SJCRH30 (cell line): ENCODE measurements at regions not wholly inside any gene's neighbourhood (a gene's known extent, or its start where the extent isn't known, plus 50 kb on each side); places are given as distances from the start of the nearest gene placed in this dataset.
"Not testable (repeated sequence)": the region's sequence is repeated elsewhere in the genome, so short reads cannot be mapped to it uniquely, and the experiment has no call there.

ENCODE experiments used
- DNase-seq, 2 experiments: peaks; one replicate each; pipeline ENCODE4 v3.0.0-alpha.2; 2015 to 2020
- H3K27ac ChIP-seq: fragments of 250-450 bp; sonication (Bioruptor Pico); 2 replicates; pipeline ENCODE4 v1.5.1; 2020; ENCODE audit warnings: mild to moderate bottlenecking, moderate library complexity
- H3K27me3 ChIP-seq: fragments of 250-450 bp; sonication (Bioruptor Pico); 2 replicates; pipeline ENCODE4 v1.5.1; 2020; ENCODE audit warnings: mild to moderate bottlenecking, moderate library complexity
- H3K36me3 ChIP-seq: fragments of 250-450 bp; sonication (Bioruptor Pico); 2 replicates; pipeline ENCODE4 v1.5.1; 2020; ENCODE audit warnings: mild to moderate bottlenecking, moderate library complexity
- H3K4me1 ChIP-seq: fragments of 250-450 bp; sonication (Bioruptor Pico); 2 replicates; pipeline ENCODE4 v1.5.1; 2020; ENCODE audit warnings: mild to moderate bottlenecking, moderate library complexity
- H3K4me3 ChIP-seq: fragments of 250-450 bp; sonication (Bioruptor Pico); 2 replicates; pipeline ENCODE4 v1.5.1; 2020; ENCODE audit warnings: mild to moderate bottlenecking, moderate library complexity
- H3K9me3 ChIP-seq: fragments of 250-450 bp; sonication (Bioruptor Pico); replicated peaks from 2 replicates; pipeline ENCODE4 v1.5.1; 2020; ENCODE audit warnings: mild to moderate bottlenecking, moderate library complexity

DNA sequence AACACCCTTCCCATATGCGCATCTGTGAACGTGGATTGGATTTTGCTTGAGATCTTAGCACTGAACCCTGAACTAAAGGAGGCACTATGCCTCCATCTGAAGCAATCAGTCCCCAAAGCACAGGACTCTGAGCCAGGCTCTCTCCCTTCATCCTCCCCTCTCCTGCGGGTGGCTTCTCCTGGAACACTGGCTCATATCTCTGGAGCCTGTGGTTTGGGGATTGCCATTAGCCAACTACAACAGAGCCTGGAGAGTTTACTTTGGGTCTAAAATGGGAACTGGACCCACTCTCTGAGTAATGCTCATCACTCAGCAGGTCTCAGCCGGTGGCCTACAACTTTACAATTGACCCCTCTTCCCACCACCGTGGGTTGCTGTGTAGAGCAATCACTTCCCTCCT, 190.8 kb upstream of the HES1 start:
- H3K4me1 ChIP-seq: no peaks in the 10 kb centered on the region
- H3K27me3 ChIP-seq: no peaks in the 10 kb centered on the region
- DNase-seq: no peak
- H3K9me3 ChIP-seq: no peaks in the 10 kb centered on the region
- H3K4me3 ChIP-seq: no peak overlapping the region
- H3K36me3 ChIP-seq: no peaks in the 10 kb centered on the region
- no peak overlapping the region for H3K27ac ChIP-seq

DNA sequence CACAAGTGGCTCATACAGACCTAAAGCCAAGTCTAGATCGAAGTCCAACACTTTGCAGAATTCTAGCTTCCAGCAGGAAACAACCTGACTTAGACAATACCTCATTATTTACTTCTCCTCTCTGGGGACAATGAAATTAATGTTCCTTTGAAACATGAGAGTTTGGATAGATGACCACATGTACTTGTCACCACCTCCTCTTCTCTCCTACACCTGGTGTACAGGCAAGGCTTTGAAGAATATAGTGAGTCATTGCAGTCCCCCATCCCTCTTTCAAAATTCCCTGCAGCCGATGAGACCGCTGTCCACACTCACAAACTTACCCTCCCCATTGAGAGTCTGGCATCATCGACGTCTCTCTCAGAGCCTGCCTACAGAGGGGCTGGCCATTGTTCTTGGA, 189.0 kb upstream of the HES1 start:
- no peaks in the 10 kb centered on the region for H3K27me3 ChIP-seq
- peak in 1 of 2 experiments; percentile 22 for DNase-seq
- H3K4me1 ChIP-seq: no peaks in the 10 kb centered on the region
- H3K36me3 ChIP-seq: no peaks in the 10 kb centered on the region
- H3K27ac ChIP-seq: no peak overlapping the region
- H3K4me3 ChIP-seq: no peak overlapping the region
- no peaks in the 10 kb centered on the region for H3K9me3 ChIP-seq

DNA sequence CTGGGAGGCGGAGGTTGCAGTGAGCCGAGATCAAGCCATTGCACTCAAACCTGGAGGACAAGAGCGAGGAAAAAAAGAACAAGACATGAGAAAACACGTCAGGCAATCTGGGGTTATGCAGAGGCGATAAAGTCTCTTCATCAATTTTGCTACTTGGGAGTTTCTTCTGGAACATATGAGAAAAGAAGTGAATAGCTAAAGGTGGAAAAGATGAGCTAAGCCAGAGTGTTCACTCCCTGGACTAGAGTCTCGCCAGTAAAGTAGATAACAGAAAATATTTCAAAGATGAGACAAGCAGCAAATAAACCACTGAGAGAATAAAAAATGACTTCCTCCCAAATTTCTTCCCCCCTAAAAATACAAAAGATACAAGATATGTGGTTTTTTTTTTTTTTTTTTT, 188.4 kb upstream of the HES1 start:
- Histone ChIP-seq H3K9me3 (no peaks in the 10 kb centered on the region), H3K36me3 (no peaks in the 10 kb centered on the region), H3K4me1 (no peaks in the 10 kb centered on the region), H3K4me3 (no peak overlapping the region), H3K27ac (no peak overlapping the region), H3K27me3 (peaks cover 2% of the 10 kb centered on the region; the same call in 1 of the 2 replicates)
- DNase-seq: no peak

DNA sequence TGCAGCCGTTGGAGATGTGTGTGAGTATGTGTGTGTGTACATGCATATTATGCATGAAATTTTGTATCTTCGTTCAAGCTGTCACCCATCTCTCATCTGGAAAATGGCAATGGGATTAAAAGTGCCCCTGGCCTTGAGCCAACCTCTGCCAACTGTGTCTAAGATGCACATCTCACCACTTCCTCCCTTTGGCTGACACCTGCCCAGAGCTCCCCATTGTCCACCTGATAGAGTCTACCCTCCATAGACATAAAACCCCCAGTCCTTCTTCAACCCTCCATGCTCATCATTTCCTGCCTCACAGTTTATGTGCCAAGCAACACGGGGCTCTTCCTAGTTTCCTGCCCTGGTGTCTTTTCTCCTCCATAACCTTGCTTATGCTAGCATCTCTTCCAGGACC, 187.5 kb upstream of the HES1 start:
- Histone ChIP-seq H3K9me3 (0 out of 2 replicates have a peak, but pooled peaks cover 5% of the 10 kb centered on the region), H3K4me1 (no peaks in the 10 kb centered on the region), H3K36me3 (no peaks in the 10 kb centered on the region), H3K4me3 (no peak overlapping the region), H3K27me3 (peaks cover 4% of the 10 kb centered on the region; the same call in 1 of the 2 replicates), H3K27ac (no peak overlapping the region)
- DNase-seq: no peak

DNA sequence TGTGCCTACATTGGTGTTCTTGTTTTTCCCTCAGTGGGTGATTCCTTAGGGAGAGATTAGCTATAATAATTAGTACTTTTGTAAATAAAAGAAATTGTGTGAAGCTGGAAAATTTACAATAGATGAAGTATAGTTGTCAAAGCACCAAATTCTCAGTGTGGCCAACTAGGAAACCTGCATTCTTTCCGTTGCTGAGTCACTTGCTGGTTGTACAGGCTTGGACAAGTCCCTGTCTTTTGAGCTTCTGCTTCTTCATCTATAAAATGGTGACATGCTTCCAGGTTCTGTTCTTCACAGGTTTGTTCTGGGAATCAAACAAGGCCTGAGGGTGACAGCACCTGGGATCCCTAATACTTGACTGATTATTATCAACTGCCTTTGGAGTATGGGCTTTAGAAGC, 184.1 kb upstream of the HES1 start:
- no peak overlapping the region for H3K27ac ChIP-seq
- H3K27me3 ChIP-seq: peaks cover 4% of the 10 kb centered on the region; the same call in 1 of the 2 replicates
- DNase-seq: no peak
- 0 out of 2 replicates have a peak, but pooled peaks cover 5% of the 10 kb centered on the region for H3K9me3 ChIP-seq
- no peak overlapping the region for H3K4me3 ChIP-seq
- no peaks in the 10 kb centered on the region for H3K4me1 ChIP-seq
- no peaks in the 10 kb centered on the region for H3K36me3 ChIP-seq

GRCh38 chr3:193954752-193955151, 181.2 kb upstream of the HES1 start:
- H3K9me3 ChIP-seq: 0 out of 2 replicates have a peak, but pooled peaks cover 5% of the 10 kb centered on the region
- H3K27me3 ChIP-seq: peaks cover 4% of the 10 kb centered on the region; the same call in 1 of the 2 replicates
- H3K4me3 ChIP-seq: no peak overlapping the region
- no peak overlapping the region for H3K27ac ChIP-seq
- no peaks in the 10 kb centered on the region for H3K4me1 ChIP-seq
- DNase-seq: no peak
- no peaks in the 10 kb centered on the region for H3K36me3 ChIP-seq

GRCh38 chr3:193955719-193956118, 180.2 kb upstream of the HES1 start:
- no peaks in the 10 kb centered on the region for H3K36me3 ChIP-seq
- no peak for DNase-seq
- 0 out of 2 replicates have a peak, but pooled peaks cover 5% of the 10 kb centered on the region for H3K9me3 ChIP-seq
- H3K27me3 ChIP-seq: peaks cover 4% of the 10 kb centered on the region; the same call in 1 of the 2 replicates
- no peak overlapping the region for H3K4me3 ChIP-seq
- no peak overlapping the region for H3K27ac ChIP-seq
- H3K4me1 ChIP-seq: no peaks in the 10 kb centered on the region

DNA sequence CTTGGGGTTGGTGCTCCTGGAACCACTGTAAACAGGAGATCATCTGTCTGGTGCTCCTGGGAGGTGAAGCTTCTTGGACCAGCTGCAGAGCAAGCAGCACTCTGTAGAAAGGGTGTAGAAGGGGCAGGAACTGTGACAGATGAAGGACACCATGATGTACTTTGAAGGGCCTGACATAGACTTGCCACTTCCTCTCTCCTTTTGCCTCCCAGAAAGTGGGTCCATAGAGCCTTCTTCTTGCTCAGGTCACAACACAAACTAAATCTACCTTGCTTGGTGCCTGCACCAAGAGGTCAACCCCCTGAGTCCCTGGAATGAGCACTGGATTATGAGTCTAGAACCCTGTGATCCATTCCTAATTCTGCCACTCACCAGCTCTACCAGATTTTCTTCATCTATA, 176.1 kb upstream of the HES1 start:
- Histone ChIP-seq H3K27me3 (no peaks in the 10 kb centered on the region), H3K4me3 (no peak overlapping the region), H3K27ac (no peak overlapping the region), H3K4me1 (no peaks in the 10 kb centered on the region), H3K36me3 (no peaks in the 10 kb centered on the region), H3K9me3 (no peaks in the 10 kb centered on the region)
- DNase-seq: no peak

GRCh38 chr3:193960487-193961274, 175.3 kb upstream of the HES1 start:
- H3K4me3 ChIP-seq: no peak overlapping the region
- DNase-seq: peak in 1 of 2 experiments; percentile 23
- no peaks in the 10 kb centered on the region for H3K9me3 ChIP-seq
- H3K36me3 ChIP-seq: no peaks in the 10 kb centered on the region
- H3K27ac ChIP-seq: no peak overlapping the region
- H3K27me3 ChIP-seq: no peaks in the 10 kb centered on the region
- H3K4me1 ChIP-seq: no peaks in the 10 kb centered on the region

- no peak overlapping the region for H3K27ac ChIP-seq
- no peak overlapping the region for H3K4me3 ChIP-seq
- H3K9me3 ChIP-seq: no peaks in the 10 kb centered on the region
- no peaks in the 10 kb centered on the region for H3K27me3 ChIP-seq
- H3K4me1 ChIP-seq: no peaks in the 10 kb centered on the region
- no peak for DNase-seq
- no peaks in the 10 kb centered on the region for H3K36me3 ChIP-seq
Observed at GRCh38 chr3:193962986-193963685, 172.8 kb upstream of the HES1 start.

GRCh38 chr3:193963808-193964516, 172.0 kb upstream of the HES1 start:
- no peak for DNase-seq
- no peaks in the 10 kb centered on the region for H3K27me3 ChIP-seq
- no peaks in the 10 kb centered on the region for H3K4me1 ChIP-seq
- H3K9me3 ChIP-seq: no peaks in the 10 kb centered on the region
- H3K36me3 ChIP-seq: no peaks in the 10 kb centered on the region
- H3K4me3 ChIP-seq: no peak overlapping the region
- H3K27ac ChIP-seq: no peak overlapping the region

DNA sequence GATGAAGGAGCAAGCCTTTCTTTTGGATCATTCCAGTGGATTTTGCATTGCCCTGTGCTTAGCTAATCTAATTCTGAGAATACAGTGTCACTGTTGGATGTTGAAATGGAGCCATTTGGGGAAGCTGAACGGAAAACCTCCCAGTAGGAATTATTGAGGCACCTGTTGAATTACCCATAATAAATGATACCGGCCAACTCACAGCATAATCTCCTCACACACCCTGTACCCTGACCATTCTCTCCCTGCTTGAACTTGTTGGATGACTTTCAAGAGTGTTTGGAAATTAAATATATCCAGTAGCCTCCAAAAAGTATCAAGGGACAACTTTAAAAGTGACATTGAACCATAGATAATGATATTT, 171.4 kb upstream of the HES1 start:
- no peaks in the 10 kb centered on the region for H3K27me3 ChIP-seq

DNA sequence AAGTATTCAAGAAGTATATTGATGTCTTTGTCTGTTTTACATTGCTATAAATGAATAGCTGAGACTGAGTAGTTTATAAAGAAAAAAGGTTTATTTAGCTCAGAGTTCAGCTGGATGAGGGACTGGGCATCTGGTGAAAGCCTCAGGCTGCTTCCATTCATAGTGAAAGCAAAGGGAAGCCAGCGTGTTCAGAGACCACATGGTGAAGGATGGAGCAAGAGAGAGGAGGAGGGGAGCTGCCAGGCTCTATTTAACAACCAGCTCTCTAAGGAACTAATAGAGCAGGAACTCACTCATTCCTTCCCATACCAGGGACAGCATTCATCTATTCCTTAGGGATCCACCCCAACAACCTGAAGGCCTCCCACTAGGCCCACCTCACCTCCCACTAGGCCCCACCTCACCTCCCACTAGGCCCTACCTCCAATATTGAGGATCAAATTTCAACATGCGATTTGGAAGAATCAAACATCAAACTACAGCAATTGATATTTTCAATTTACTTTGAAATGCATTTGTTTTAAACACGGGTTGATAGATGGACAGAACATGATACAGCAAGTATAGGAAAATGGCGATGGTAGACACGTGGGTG, 167.5 kb upstream of the HES1 start:
- Histone ChIP-seq H3K4me1 (peaks cover 4% of the 10 kb centered on the region; the same call in 1 of the 2 replicates), H3K9me3 (no peaks in the 10 kb centered on the region), H3K27ac (no peak overlapping the region), H3K27me3 (no peaks in the 10 kb centered on the region), H3K36me3 (no peaks in the 10 kb centered on the region), H3K4me3 (no peak overlapping the region)
- no peak for DNase-seq

More for the DNA sequence above, 171.4 kb upstream of the HES1 start:
- H3K4me1 ChIP-seq: no peaks in the 10 kb centered on the region
- no peak overlapping the region for H3K27ac ChIP-seq
- H3K36me3 ChIP-seq: no peaks in the 10 kb centered on the region
- no peaks in the 10 kb centered on the region for H3K9me3 ChIP-seq
- no peak for DNase-seq
- no peak overlapping the region for H3K4me3 ChIP-seq

- not testable (repeated sequence) for H3K27ac ChIP-seq, H3K4me3 ChIP-seq, H3K27me3 ChIP-seq, H3K36me3 ChIP-seq, H3K9me3 ChIP-seq
- DNase-seq: peak; percentile 47 to 72
- H3K4me1 ChIP-seq: peaks cover 19% of the 10 kb centered on the region
Observed at GRCh38 chr3:193970131-193970772, 165.7 kb upstream of the HES1 start.
